Left ventricle myocardium superior (tissue), 1 donor: ENCODE measurements at regions not wholly inside any gene's neighbourhood (a gene's known extent, or its start where the extent isn't known, plus 50 kb on each side); places are given as distances from the start of the nearest gene placed in this dataset.
"Not testable (repeated sequence)": the region's sequence is repeated elsewhere in the genome, so short reads cannot be mapped to it uniquely, and the experiment has no call there.

Experiments
- ATAC-seq: fragments of 200-7000 bp; cut with Tn5 transposase; one replicate; pipeline ENCODE4 v1.9.1; 2020; ENCODE audit warnings: mild to moderate bottlenecking, moderate library complexity
- DNase-seq: peaks from one replicate; pipeline ENCODE4 v3.0.0-alpha.2; 2020
- intact Hi-C: fragments of 100-400 bp; cut with micrococcal nuclease; formaldehyde crosslinking; loops from one replicate; pipeline ENCODE4 v1.11.0; 2022
- donor health status: DM: no; HTN: yes; CAD: no; lungs with severe emphysema.

- intact Hi-C loops, result no loop called here
- DNase-seq, result no peak
These were observed 219.2 kb downstream of the ZIC5 start for GRCh38 chr13:99752373-99752772.

GRCh38 chr13:99751517-99752199, 219.9 kb downstream of the ZIC5 start:
- intact Hi-C loops, result no loop called here
- no peak for ATAC-seq
- no peak for DNase-seq

More at GRCh38 chr13:99752373-99752772, 219.2 kb downstream of the ZIC5 start:
- no peak for ATAC-seq

GRCh38 chr13:99750951-99751350, 220.6 kb downstream of the ZIC5 start:
- intact Hi-C loops, result no loop called here
- ATAC-seq (no peak), DNase-seq (no peak)

- ATAC-seq (no peak), DNase-seq (no peak)
- intact Hi-C loops, result no loop called here
These were observed 222.1 kb downstream of the ZIC5 start for GRCh38 chr13:99749271-99750019.

- intact Hi-C loops, result no loop called here
- ATAC-seq (no peak), DNase-seq (no peak)
These were observed 224.2 kb downstream of the ZIC5 start for GRCh38 chr13:99747403-99747710.

GRCh38 chr13:99746637-99747402, 224.7 kb downstream of the ZIC5 start:
- no peak for DNase-seq
- intact Hi-C loops, result no loop called here
- ATAC-seq, result no peak

GRCh38 chr13:99743094-99743493, 228.5 kb downstream of the ZIC5 start:
- ATAC-seq (no peak), DNase-seq (no peak)
- intact Hi-C loops, result no loop called here

- intact Hi-C loops, result no loop called here
- ATAC-seq, result no peak
- DNase-seq, result no peak
These were observed 229.6 kb downstream of the ZIC5 start for GRCh38 chr13:99741960-99742359.

- no peak for DNase-seq
- intact Hi-C loops, result no loop called here
- ATAC-seq, result no peak
These were observed 231.2 kb downstream of the ZIC5 start for GRCh38 chr13:99740251-99740979.

- ATAC-seq (no peak), DNase-seq (no peak)
- intact Hi-C loops, result no loop called here
These were observed 232.9 kb downstream of the ZIC5 start for GRCh38 chr13:99738626-99739025.

- DNase-seq (no peak), ATAC-seq (no peak)
- intact Hi-C loops, result no loop called here
These were observed 233.9 kb downstream of the ZIC5 start for GRCh38 chr13:99737481-99738245.

GRCh38 chr13:99736541-99736940, 235.0 kb downstream of the ZIC5 start:
- intact Hi-C loops, result no loop called here
- ATAC-seq (no peak), DNase-seq (no peak)

- intact Hi-C loops, result no loop called here
- DNase-seq (no peak), ATAC-seq (no peak)
These were observed 232.9 kb downstream of the TM9SF2 start for GRCh38 chr13:99734013-99734693.

- DNase-seq (no peak), ATAC-seq (no peak)
- intact Hi-C loops, result no loop called here
These were observed 232.1 kb downstream of the TM9SF2 start for GRCh38 chr13:99733346-99733745.

GRCh38 chr13:99731747-99732146, 230.5 kb downstream of the TM9SF2 start:
- intact Hi-C loops, result no loop called here
- no peak for DNase-seq
- no peak for ATAC-seq

- DNase-seq (no peak), ATAC-seq (no peak)
- intact Hi-C loops, result no loop called here
These were observed 229.1 kb downstream of the TM9SF2 start for GRCh38 chr13:99730403-99730802.

- no peak for ATAC-seq
- intact Hi-C loops, result no loop called here
These were observed 228.5 kb downstream of the TM9SF2 start for GRCh38 chr13:99729745-99730144.

GRCh38 chr13:99727651-99728050, 226.4 kb downstream of the TM9SF2 start:
- ATAC-seq, intact Hi-C loops, DNase-seq: not testable (repeated sequence)

More at GRCh38 chr13:99729745-99730144, 228.5 kb downstream of the TM9SF2 start:
- no peak for DNase-seq
